Esophagus squamous epithelium (tissue), 5 donors: ENCODE measurements at regions not wholly inside any gene's neighbourhood (a gene's known extent, or its start where the extent isn't known, plus 50 kb on each side); places are given as distances from the start of the nearest gene placed in this dataset.

Source experiments
- DNase-seq: peaks from one replicate; lab custom pipeline; 2025; lab: John Stamatoyannopoulos, UW
- H3K27ac ChIP-seq, 4 donors: fragments of 200-600 bp; sonication (generic); one replicate each; pipeline ENCODE4 v1.5.1; 2016 to 2019; ENCODE audit warnings: mild to moderate bottlenecking in 1 of 4
- H3K27me3 ChIP-seq, 4 donors: fragments of 200-600 bp; sonication (generic); 1 replicate in 3 of 4; 2 replicates in 1 of 4; pipeline versions ENCODE4 v1.5.1 to v1.6.0; 2017 to 2021; ENCODE audit warnings: antibody characterized with exemption in 1 of 4
- H3K36me3 ChIP-seq, 3 donors: fragments of 200-600 bp; sonication (generic); one replicate each; pipeline ENCODE4 v1.5.1; 2016 to 2019
- H3K4me1 ChIP-seq, 3 donors: fragments of 200-600 bp; sonication (generic); one replicate each; pipeline ENCODE4 v1.5.1; 2017 to 2019
- H3K4me3 ChIP-seq, 4 donors: fragments of 200-600 bp; sonication (generic); 1 replicate in 3 of 4; 2 replicates in 1 of 4; pipeline ENCODE4 v1.5.1; 2016 to 2019; ENCODE audit warnings: mild to moderate bottlenecking in 2 of 4, moderate library complexity in 1 of 4
- H3K9me3 ChIP-seq, 3 donors: fragments of 200-600 bp; sonication (generic); one replicate each; pipeline ENCODE4 v1.5.1; 2016 to 2019
- CTCF ChIP-seq, 6 experiments: fragments of 450-650 bp in 4 of 6; fragments of 200-600 bp in 2 of 6; sonication (generic) in 2 of 6; IDR thresholded peaks; one replicate each; pipeline ENCODE4 v1.5.1; 2016 to 2019; ENCODE audit warnings: antibody characterized with exemption in 6 of 6, mild to moderate bottlenecking in 4 of 6, moderate library complexity in 4 of 6
- POLR2A ChIP-seq, 4 donors: fragments of 450-650 bp; IDR thresholded peaks; one replicate each; pipeline ENCODE4 v1.6.1; 2017; ENCODE audit warnings: antibody characterized with exemption in 4 of 4, mild to moderate bottlenecking in 4 of 4, moderate library complexity in 3 of 4
- WGBS, 2 donors: methylation state at CpG; one replicate each; pipeline ENCODE4 v1.1.5; 2018; 5-methylcytosine and 5-hydroxymethylcytosine counted together
- intact Hi-C: fragments of 100-400 bp; cut with DNase I; formaldehyde crosslinking; loops from one replicate; pipeline ENCODE4 v1.15.0; 2022
- donor health status: DM: yes; HTN: yes; CAD: no.

- H3K9me3 ChIP-seq = no peaks in the 10 kb centered on the region
- no peak overlapping the region for H3K4me3 ChIP-seq
- peaks cover 0 to 19% (median 0%) of the 10 kb centered on the region in 3 donors for H3K4me1 ChIP-seq
- no peak for TF ChIP-seq CTCF (IDR thresholded peaks at IDR 0.05)
- TF ChIP-seq POLR2A (IDR thresholded peaks at IDR 0.05) = no peak
- no peak overlapping the region for H3K27ac ChIP-seq
- DNase-seq = no peak
- H3K27me3 ChIP-seq = peaks cover 0 to 5% (median 0%) of the 10 kb centered on the region in 4 donors
- intact Hi-C loops = no loop called here
- 57 to 74% methylated on average over 12 of the region's 12 CpGs for WGBS, 2 donors
- no peaks in the 10 kb centered on the region for H3K36me3 ChIP-seq
Measured at GRCh38 chr2:144582651-144583380, 62.9 kb upstream of the ZEB2 start.

GRCh38 chr2:144580521-144581161 lies 60.7 kb upstream of the ZEB2 start:
- no peaks in the 10 kb centered on the region for H3K36me3 ChIP-seq
- intact Hi-C loops = no loop called here
- no peak for TF ChIP-seq POLR2A (IDR thresholded peaks at IDR 0.05)
- no peak for TF ChIP-seq CTCF (IDR thresholded peaks at IDR 0.05)
- no peaks in the 10 kb centered on the region for H3K9me3 ChIP-seq
- WGBS, 2 donors = 63 to 65% methylated on average over 4 of the region's 4 CpGs
- H3K4me3 ChIP-seq = no peak overlapping the region
- H3K4me1 ChIP-seq = peaks cover 0 to 19% (median 0%) of the 10 kb centered on the region in 3 donors
- no peak overlapping the region for H3K27ac ChIP-seq
- peaks cover 0 to 5% (median 0%) of the 10 kb centered on the region in 4 donors for H3K27me3 ChIP-seq
- DNase-seq = no peak

GRCh38 chr2:144579556-144579955 lies 59.6 kb upstream of the ZEB2 start:
- no peak for DNase-seq
- Histone ChIP-seq H3K4me3 (no peak overlapping the region), H3K36me3 (no peaks in the 10 kb centered on the region), H3K27ac (no peak overlapping the region), H3K27me3 (peaks cover 0 to 5% (median 0%) of the 10 kb centered on the region in 4 donors), H3K4me1 (peaks cover 0 to 19% (median 0%) of the 10 kb centered on the region in 3 donors), H3K9me3 (no peaks in the 10 kb centered on the region)
- TF ChIP-seq POLR2A (IDR thresholded peaks at IDR 0.05) (no peak), CTCF (IDR thresholded peaks at IDR 0.05) (no peak)
- intact Hi-C loops = no loop called here
- 76 to 90% methylated on average over 4 of the region's 4 CpGs for WGBS, 2 donors

- intact Hi-C loops = no loop called here
- Histone ChIP-seq H3K27me3 (peaks cover 0 to 2% (median 0%) of the 10 kb centered on the region in 4 donors), H3K36me3 (no peaks in the 10 kb centered on the region), H3K9me3 (no peaks in the 10 kb centered on the region), H3K27ac (no peak overlapping the region), H3K4me1 (peaks cover 0 to 19% (median 0%) of the 10 kb centered on the region in 3 donors), H3K4me3 (no peak overlapping the region)
- TF ChIP-seq CTCF (IDR thresholded peaks at IDR 0.05) (no peak), POLR2A (IDR thresholded peaks at IDR 0.05) (no peak)
- no peak for DNase-seq
- WGBS, 2 donors = 73 to 74% methylated on average over 3 of the region's 3 CpGs
Measured at GRCh38 chr2:144578099-144578498, 58.2 kb upstream of the ZEB2 start.

- no peaks in the 10 kb centered on the region for H3K9me3 ChIP-seq
- TF ChIP-seq CTCF (IDR thresholded peaks at IDR 0.05) = no peak
- no peak for TF ChIP-seq POLR2A (IDR thresholded peaks at IDR 0.05)
- H3K27me3 ChIP-seq = no peaks in the 10 kb centered on the region
- no peak overlapping the region for H3K27ac ChIP-seq
- DNase-seq = no peak
- no peak overlapping the region for H3K4me3 ChIP-seq
- H3K4me1 ChIP-seq = no peaks in the 10 kb centered on the region
- intact Hi-C loops = no loop called here
- no peaks in the 10 kb centered on the region for H3K36me3 ChIP-seq
Measured at GRCh38 chr2:144572977-144573376, 53.1 kb upstream of the ZEB2 start.
